HL-60 (cell line): ENCODE measurements at regions not wholly inside any gene's neighbourhood (a gene's known extent, or its start where the extent isn't known, plus 50 kb on each side); places are given as distances from the start of the nearest gene placed in this dataset.

Source experiments
- DNase-seq, 2 experiments: peaks; one replicate each; pipeline ENCODE4 v3.0.0-alpha.2; 2010 to 2020; ENCODE audit warnings: low read depth in 1 of 2, low spot score in 1 of 2
- H3K27ac ChIP-seq: fragments of 250-450 bp; sonication (Bioruptor Pico); replicated peaks from 2 replicates; pipeline ENCODE4 v1.5.1; 2020; ENCODE audit warnings: mild to moderate bottlenecking, moderate library complexity
- H3K27me3 ChIP-seq: fragments of 250-450 bp; sonication (Bioruptor Pico); 2 replicates; pipeline ENCODE4 v1.5.1; 2021; ENCODE audit warnings: mild to moderate bottlenecking, moderate library complexity; ENCODE audit not compliant: insufficient read depth, poor library complexity, severe bottlenecking
- H3K4me3 ChIP-seq: replicated peaks from 2 replicates; pipeline ENCODE4 v1.5.1; 2011; ENCODE audit warnings: mild to moderate bottlenecking, control low read depth, low read length; ENCODE audit not compliant: insufficient read depth
- CTCF ChIP-seq: IDR thresholded peaks from one replicate; pipeline ENCODE4 v1.5.1; 2011; ENCODE audit warnings: low read length, control low read depth, inconsistent platforms; ENCODE audit not compliant: insufficient read depth
- GABPA ChIP-seq: IDR thresholded peaks from 2 replicates; pipeline ENCODE4 v1.6.1; 2012; ENCODE audit warnings: low read depth
- POLR2AphosphoS5 ChIP-seq: IDR thresholded peaks from 2 replicates; pipeline ENCODE4 v1.6.1; 2012; ENCODE audit warnings: low read depth
- REST ChIP-seq: IDR thresholded peaks from 2 replicates; pipeline ENCODE4 v1.6.1; 2012; ENCODE audit warnings: low read depth; ENCODE audit not compliant: insufficient replicate concordance
- SPI1 ChIP-seq: IDR thresholded peaks from 2 replicates; pipeline ENCODE4 v1.6.1; 2012; ENCODE audit warnings: low read depth, mild to moderate bottlenecking, borderline replicate concordance

- Histone ChIP-seq H3K27me3 (no peaks in the 10 kb centered on the region), H3K4me3 (no peak overlapping the region), H3K27ac (no peak overlapping the region)
- no peak for DNase-seq
- TF ChIP-seq POLR2AphosphoS5 (no peak), CTCF (no peak), REST (no peak), GABPA (no peak), SPI1 (no peak)
Observed at GRCh38 chr2:149724091-149724490, 136.5 kb upstream of the MMADHC start.

GRCh38 chr2:149720615-149721014 lies 133.0 kb upstream of the MMADHC start:
- no peak for DNase-seq
- Histone ChIP-seq H3K4me3 (no peak overlapping the region), H3K27me3 (no peaks in the 10 kb centered on the region), H3K27ac (no peak overlapping the region)
- TF ChIP-seq CTCF: no peak
- no peak for TF ChIP-seq GABPA
- TF ChIP-seq REST: no peak
- no peak for TF ChIP-seq SPI1
- no peak for TF ChIP-seq POLR2AphosphoS5

GRCh38 chr2:149719695-149720094 lies 132.1 kb upstream of the MMADHC start:
- Histone ChIP-seq H3K27ac (no peak overlapping the region), H3K4me3 (no peak overlapping the region), H3K27me3 (no peaks in the 10 kb centered on the region)
- TF ChIP-seq GABPA (no peak), REST (no peak), CTCF (no peak), SPI1 (no peak), POLR2AphosphoS5 (no peak)
- DNase-seq: no peak
